ENCODE measurements at regions not wholly inside any gene's neighbourhood (a gene's known extent, or its start where the extent isn't known, plus 50 kb on each side); places are given as distances from the start of the nearest gene placed in this dataset.

DNA sequence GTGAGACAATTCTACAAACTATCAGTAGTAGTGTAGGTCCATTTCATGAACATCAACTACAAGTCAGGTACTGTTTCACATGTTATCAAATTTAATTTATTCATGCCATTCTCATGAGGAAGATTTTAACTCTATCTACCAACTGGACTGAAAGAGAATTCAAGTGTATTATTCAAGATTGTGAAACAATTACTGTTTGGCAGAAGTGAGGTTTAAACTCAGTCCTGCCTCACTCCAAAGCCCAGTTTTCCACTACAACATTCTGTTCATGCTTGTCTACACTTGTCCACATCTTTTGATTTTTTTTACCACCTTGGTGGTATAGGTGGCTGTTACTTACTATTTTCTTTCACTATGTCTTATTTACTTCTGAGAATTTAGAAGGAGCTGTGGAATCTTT is 272.9 kb downstream of the TGFB2 start:
- no peak for TF ChIP-seq EZH2phosphoT487 (IDR thresholded peaks at IDR 0.05; ENCODE audit: borderline replicate concordance, low read depth, low read length)
- TF ChIP-seq, protein P1, sequence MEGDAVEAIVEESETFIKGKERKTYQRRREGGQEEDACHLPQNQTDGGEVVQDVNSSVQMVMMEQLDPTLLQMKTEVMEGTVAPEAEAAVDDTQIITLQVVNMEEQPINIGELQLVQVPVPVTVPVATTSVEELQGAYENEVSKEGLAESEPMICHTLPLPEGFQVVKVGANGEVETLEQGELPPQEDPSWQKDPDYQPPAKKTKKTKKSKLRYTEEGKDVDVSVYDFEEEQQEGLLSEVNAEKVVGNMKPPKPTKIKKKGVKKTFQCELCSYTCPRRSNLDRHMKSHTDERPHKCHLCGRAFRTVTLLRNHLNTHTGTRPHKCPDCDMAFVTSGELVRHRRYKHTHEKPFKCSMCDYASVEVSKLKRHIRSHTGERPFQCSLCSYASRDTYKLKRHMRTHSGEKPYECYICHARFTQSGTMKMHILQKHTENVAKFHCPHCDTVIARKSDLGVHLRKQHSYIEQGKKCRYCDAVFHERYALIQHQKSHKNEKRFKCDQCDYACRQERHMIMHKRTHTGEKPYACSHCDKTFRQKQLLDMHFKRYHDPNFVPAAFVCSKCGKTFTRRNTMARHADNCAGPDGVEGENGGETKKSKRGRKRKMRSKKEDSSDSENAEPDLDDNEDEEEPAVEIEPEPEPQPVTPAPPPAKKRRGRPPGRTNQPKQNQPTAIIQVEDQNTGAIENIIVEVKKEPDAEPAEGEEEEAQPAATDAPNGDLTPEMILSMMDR (conservative IDR thresholded peaks at IDR 0.05; ENCODE audit: low read length) = no peak

Measured in OCI-LY7 (cell line).